ENCODE measurements at regions not wholly inside any gene's neighbourhood (a gene's known extent, or its start where the extent isn't known, plus 50 kb on each side); places are given as distances from the start of the nearest gene placed in this dataset.

GRCh38 chr4:55002431-55002830 lies 123.0 kb downstream of the KDR start:
- Histone ChIP-seq H3K9me3 (ENCODE audit: control insufficient read depth, insufficient read depth, low read length) (no peaks in the 10 kb centered on the region), H3K14ac (replicated peaks; ENCODE audit: low read depth, low read length) (no peak overlapping the region), H2BK120ac (ENCODE audit: low read depth, low read length) (no peak overlapping the region), H3K9ac (ENCODE audit: low read depth, low read length) (no peak overlapping the region), H3K36me3 (ENCODE audit: control insufficient read depth, insufficient read depth, low read length) (no peaks in the 10 kb centered on the region), H2AFZ (replicated peaks; ENCODE audit: low read length, poor library complexity) (no peak overlapping the region), H2BK5ac (ENCODE audit: low read depth, low read length, poor library complexity, severe bottlenecking) (no peak overlapping the region), H3K27ac (ENCODE audit: insufficient read depth, low read length) (no peak overlapping the region), H2AK5ac (ENCODE audit: low read depth, low read length) (no peak overlapping the region), H3K79me1 (ENCODE audit: low read depth in 1 of 2, low read length in 2 of 2) (no peaks in the 10 kb centered on the region), H2BK20ac (ENCODE audit: low read depth, low read length) (no peak overlapping the region), H3K4me2 (ENCODE audit: low read depth, low read length) (no peak overlapping the region), H4K91ac (ENCODE audit: insufficient read depth, low read depth, low read length) (no peak overlapping the region), H3K9me1 (ENCODE audit: insufficient read depth, low read length) (no peaks in the 10 kb centered on the region), H3K18ac (ENCODE audit: low read depth, low read length) (no peak overlapping the region), H2BK15ac (ENCODE audit: low read depth, low read length) (no peak overlapping the region), H3K56ac (ENCODE audit: extremely low read depth, insufficient read depth, low read length) (no peak overlapping the region), H4K8ac (ENCODE audit: low read depth in 2 of 2, low read length in 2 of 2) (no peak overlapping the region), H3K4ac (ENCODE audit: low read depth, low read length) (no peak overlapping the region), H2AK9ac (replicated peaks; ENCODE audit: low read depth, low read length, poor library complexity) (no peak overlapping the region), H3K4me3 (ENCODE audit: insufficient read depth, low read depth, low read length) (no peak overlapping the region), H3K4me1 (ENCODE audit: control insufficient read depth, insufficient read depth, low read length) (no peaks in the 10 kb centered on the region), H4K20me1 (ENCODE audit: insufficient read depth, low read length) (no peaks in the 10 kb centered on the region), H4K5ac (ENCODE audit: low read depth, low read length) (no peak overlapping the region), H3K27me3 (ENCODE audit: control insufficient read depth, insufficient read depth, low read length) (peaks cover 2% of the 10 kb centered on the region; the same call in 1 of the 2 replicates), H3K23ac (ENCODE audit: low read depth, low read length) (no peak overlapping the region)
- dilution Hi-C loops (cut with HindIII; ENCODE audit: low sequenced_read_pairs, unreplicated experiment) (no loop called here), in situ Hi-C loops (cut with MboI; ENCODE audit: low sequenced_read_pairs) (loop anchor here (25.0 kb wide), 1 partner anchor 560 kb away; no protein-coding TSS in a partner anchor), intact Hi-C loops (cut with micrococcal nuclease) (no loop called here)
- DNase-seq (no peak), ATAC-seq (ENCODE audit: low read depth) (no peak)
- CTCF ChIA-PET: interaction anchor here (1.5 kb wide), 1 partner anchor 31 kb away, joined by 5 read pairs; no protein-coding TSS in a partner anchor
- TF ChIP-seq FOS (IDR thresholded peaks at IDR 0.05; ENCODE audit: low read depth, low read length): no peak
- no peak for TF ChIP-seq CTCF (conservative IDR thresholded peaks at IDR 0.05; ENCODE audit: low read depth, low read length)
- no peak for TF ChIP-seq MAZ (IDR thresholded peaks at IDR 0.05; ENCODE audit: borderline replicate concordance, low read depth, low read length)
- no peak for TF ChIP-seq USF2 (IDR thresholded peaks at IDR 0.05; ENCODE audit: low read depth, low read length)
- no peak for TF ChIP-seq CEBPB (IDR thresholded peaks at IDR 0.05; ENCODE audit: low read depth, low read length)
- TF ChIP-seq MXI1 (IDR thresholded peaks at IDR 0.05; ENCODE audit: borderline replicate concordance, low read depth, low read length): no peak
- no CpG with 5 or more reads among the region's 1 CpG for WGBS, 2 experiments (ENCODE audit: extremely low coverage in 2 of 2, insufficient read length in 1 of 2)
- BruUV-seq (replicated peaks): no TSS peak
- POLR2A ChIA-PET (ENCODE audit: unreplicated experiment): no interaction called here

Measured in IMR-90 (cell line).